Smooth muscle cell (in vitro differentiated cells): ENCODE measurements at regions not wholly inside any gene's neighbourhood (a gene's known extent, or its start where the extent isn't known, plus 50 kb on each side); places are given as distances from the start of the nearest gene placed in this dataset.
"Not testable (repeated sequence)": the region's sequence is repeated elsewhere in the genome, so short reads cannot be mapped to it uniquely, and the experiment has no call there.

Experiments
- DNase-seq: peaks from one replicate; lab custom pipeline; 2025; ENCODE audit not compliant: unreplicated experiment; lab: John Stamatoyannopoulos, UW
- H2AFZ ChIP-seq: fragments of 200-600 bp; sonication (generic); 2 replicates; pipeline ENCODE4 v1.6.0; 2016; ENCODE audit warnings: antibody characterized with exemption, low read depth, mild to moderate bottlenecking
- H3F3A ChIP-seq: fragments of 200-600 bp; sonication (generic); 2 replicates; pipeline ENCODE4 v1.6.0; 2017; ENCODE audit warnings: antibody characterized with exemption, low read depth
- H3K27ac ChIP-seq: fragments of 200-600 bp; sonication (generic); 2 replicates; pipeline ENCODE4 v1.5.1; 2016; ENCODE audit warnings: low read depth, mild to moderate bottlenecking
- H3K27me3 ChIP-seq: fragments of 200-600 bp; sonication (generic); 2 replicates; pipeline ENCODE4 v1.6.1; 2016; ENCODE audit warnings: low read depth, mild to moderate bottlenecking
- H3K36me3 ChIP-seq: fragments of 200-600 bp; sonication (generic); 2 replicates; pipeline ENCODE4 v1.5.1; 2016; ENCODE audit warnings: low read depth
- H3K4me1 ChIP-seq: fragments of 200-600 bp; sonication (generic); 2 replicates; pipeline ENCODE4 v1.5.1; 2016; ENCODE audit warnings: low read depth
- H3K4me2 ChIP-seq: fragments of 200-600 bp; sonication (generic); 2 replicates; pipeline ENCODE4 v1.6.0; 2016; ENCODE audit warnings: mild to moderate bottlenecking
- H3K4me3 ChIP-seq: fragments of 200-600 bp; sonication (generic); 2 replicates; pipeline ENCODE4 v1.5.1; 2016; ENCODE audit warnings: mild to moderate bottlenecking
- H3K79me2 ChIP-seq: fragments of 200-600 bp; sonication (generic); 2 replicates; pipeline ENCODE4 v1.6.0; 2016; ENCODE audit warnings: low read depth, mild to moderate bottlenecking
- H3K9ac ChIP-seq: fragments of 200-600 bp; sonication (generic); 2 replicates; pipeline ENCODE4 v1.6.0; 2016; ENCODE audit warnings: low read depth
- H3K9me3 ChIP-seq: fragments of 200-600 bp; sonication (generic); replicated peaks from 2 replicates; pipeline ENCODE4 v1.5.1; 2016; ENCODE audit warnings: low read depth
- H4K20me1 ChIP-seq: fragments of 200-600 bp; sonication (generic); 2 replicates; pipeline ENCODE4 v1.6.0; 2016; ENCODE audit warnings: low read depth
- WGBS: methylation state at CpG from one replicate; pipeline ENCODE4 v1.1.7; 2016; ENCODE audit warnings: low lambda C conversion rate; 5-methylcytosine and 5-hydroxymethylcytosine counted together
- TF ChIP-seq, protein P1 (sequence below): fragments of 200-600 bp; sonication (generic); IDR thresholded peaks from 2 replicates; pipeline ENCODE4 v1.5.1; 2017; ENCODE audit warnings: borderline replicate concordance, mild to moderate bottlenecking, antibody characterized with exemption; ENCODE audit not compliant: insufficient read depth, poor library complexity, severe bottlenecking

GRCh38 chr11:33529461-33529860 lies 171.2 kb downstream of the C11orf91 start:
- Histone ChIP-seq H3K9me3 (no peaks in the 10 kb centered on the region), H3K27ac (no peak overlapping the region), H3K4me3 (no peak overlapping the region), H4K20me1 (no peaks in the 10 kb centered on the region), H3K4me1 (no peaks in the 10 kb centered on the region), H3F3A (peaks cover 28% of the 10 kb centered on the region), H3K4me2 (no peak overlapping the region), H3K79me2 (no peaks in the 10 kb centered on the region), H2AFZ (no peak overlapping the region), H3K9ac (no peak overlapping the region), H3K36me3 (no peaks in the 10 kb centered on the region), H3K27me3 (no peaks in the 10 kb centered on the region)
- 25% methylated on average over 2 of the region's 2 CpGs for WGBS
- TF ChIP-seq, protein P1, sequence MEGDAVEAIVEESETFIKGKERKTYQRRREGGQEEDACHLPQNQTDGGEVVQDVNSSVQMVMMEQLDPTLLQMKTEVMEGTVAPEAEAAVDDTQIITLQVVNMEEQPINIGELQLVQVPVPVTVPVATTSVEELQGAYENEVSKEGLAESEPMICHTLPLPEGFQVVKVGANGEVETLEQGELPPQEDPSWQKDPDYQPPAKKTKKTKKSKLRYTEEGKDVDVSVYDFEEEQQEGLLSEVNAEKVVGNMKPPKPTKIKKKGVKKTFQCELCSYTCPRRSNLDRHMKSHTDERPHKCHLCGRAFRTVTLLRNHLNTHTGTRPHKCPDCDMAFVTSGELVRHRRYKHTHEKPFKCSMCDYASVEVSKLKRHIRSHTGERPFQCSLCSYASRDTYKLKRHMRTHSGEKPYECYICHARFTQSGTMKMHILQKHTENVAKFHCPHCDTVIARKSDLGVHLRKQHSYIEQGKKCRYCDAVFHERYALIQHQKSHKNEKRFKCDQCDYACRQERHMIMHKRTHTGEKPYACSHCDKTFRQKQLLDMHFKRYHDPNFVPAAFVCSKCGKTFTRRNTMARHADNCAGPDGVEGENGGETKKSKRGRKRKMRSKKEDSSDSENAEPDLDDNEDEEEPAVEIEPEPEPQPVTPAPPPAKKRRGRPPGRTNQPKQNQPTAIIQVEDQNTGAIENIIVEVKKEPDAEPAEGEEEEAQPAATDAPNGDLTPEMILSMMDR = no peak
- no peak for DNase-seq

GRCh38 chr11:33527738-33528137 lies 172.9 kb downstream of the C11orf91 start:
- H2AFZ ChIP-seq, H3K4me1 ChIP-seq, DNase-seq, H3K36me3 ChIP-seq, H3K9ac ChIP-seq, H3K27me3 ChIP-seq, H3K27ac ChIP-seq, H3K4me3 ChIP-seq, H3K79me2 ChIP-seq, H3K9me3 ChIP-seq, H4K20me1 ChIP-seq, H3K4me2 ChIP-seq: not testable (repeated sequence)
- H3F3A ChIP-seq = peaks cover 16% of the 10 kb centered on the region
- 96% methylated on average over 4 of the region's 4 CpGs for WGBS

- Histone ChIP-seq H3K4me1 (no peaks in the 10 kb centered on the region), H3K9ac (no peak overlapping the region), H3K36me3 (no peaks in the 10 kb centered on the region), H4K20me1 (no peaks in the 10 kb centered on the region), H2AFZ (no peak overlapping the region), H3K27me3 (no peaks in the 10 kb centered on the region), H3K27ac (no peak overlapping the region), H3F3A (peaks cover 8% of the 10 kb centered on the region), H3K4me2 (no peak overlapping the region), H3K4me3 (no peak overlapping the region), H3K79me2 (no peaks in the 10 kb centered on the region), H3K9me3 (no peaks in the 10 kb centered on the region)
- 87% methylated on average over 4 of the region's 4 CpGs for WGBS
- no peak for DNase-seq
- TF ChIP-seq, protein P1 = no peak
These were observed 174.8 kb downstream of the C11orf91 start for GRCh38 chr11:33525789-33526188.

DNA sequence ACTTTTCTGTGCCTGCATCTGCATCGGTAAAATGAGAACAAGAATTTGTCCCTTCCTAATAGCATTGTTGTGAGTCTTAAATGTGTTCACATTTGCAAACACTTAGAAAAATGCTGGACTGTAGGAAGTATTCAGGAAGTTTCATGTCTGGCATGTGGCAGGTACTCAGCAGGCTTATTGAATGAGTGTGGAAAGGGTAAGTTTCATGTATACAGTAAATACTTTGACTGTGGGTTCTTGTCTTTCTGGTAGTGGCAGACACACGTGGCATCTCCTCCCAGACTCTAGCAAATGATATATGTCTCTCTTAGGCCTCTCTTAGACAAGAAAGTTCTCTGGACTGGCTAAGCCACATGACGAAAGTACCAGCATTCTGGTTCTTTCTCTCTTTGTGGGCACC lies 179.2 kb downstream of the C11orf91 start:
- no peak overlapping the region for H3K27ac ChIP-seq
- TF ChIP-seq, protein P1 = no peak
- no peaks in the 10 kb centered on the region for H3K4me1 ChIP-seq
- 86% methylated on average over 3 of the region's 3 CpGs for WGBS
- no peaks in the 10 kb centered on the region for H3F3A ChIP-seq
- no peak overlapping the region for H3K4me3 ChIP-seq
- no peak overlapping the region for H3K9ac ChIP-seq
- no peaks in the 10 kb centered on the region for H4K20me1 ChIP-seq
- H3K9me3 ChIP-seq = no peaks in the 10 kb centered on the region
- H3K27me3 ChIP-seq = peaks cover 7% of the 10 kb centered on the region
- no peak for DNase-seq
- no peak overlapping the region for H3K4me2 ChIP-seq
- H3K36me3 ChIP-seq = no peaks in the 10 kb centered on the region
- no peaks in the 10 kb centered on the region for H3K79me2 ChIP-seq
- H2AFZ ChIP-seq = no peak overlapping the region
